ENCODE measurements at regions not wholly inside any gene's neighbourhood (a gene's known extent, or its start where the extent isn't known, plus 50 kb on each side); places are given as distances from the start of the nearest gene placed in this dataset.

- TF ChIP-seq CTCF (IDR thresholded peaks at IDR 0.05; ENCODE audit: low read depth, low read length): no peak
- no peak for DNase-seq (ENCODE audit: extremely low read depth, low read depth)
Observed at GRCh38 chr5:165780901-165781300, 2275.5 kb downstream of the MAT2B start.

DNA sequence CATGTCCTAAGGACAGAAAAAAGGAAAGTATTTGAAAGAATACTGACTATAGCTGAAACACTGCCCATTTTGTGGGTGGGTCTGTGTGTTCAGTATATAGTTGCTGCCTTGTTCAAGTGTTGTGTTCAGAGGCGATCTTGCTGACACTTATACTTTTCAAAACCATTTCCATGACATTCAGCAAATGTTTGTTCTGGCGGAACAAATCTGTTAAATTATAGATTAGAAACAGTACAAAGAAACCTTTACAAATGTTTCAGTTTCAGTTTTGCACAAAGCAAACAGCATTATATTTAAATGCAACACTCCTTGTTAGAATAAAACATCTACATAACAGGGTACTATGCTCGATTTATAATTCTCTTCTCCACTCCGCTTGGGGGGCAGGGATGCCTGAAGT is 2276.3 kb downstream of the MAT2B start:
- DNase-seq (ENCODE audit: extremely low read depth, low read depth): no peak
- TF ChIP-seq CTCF (IDR thresholded peaks at IDR 0.05; ENCODE audit: low read depth, low read length): no peak

GRCh38 chr5:165783024-165783423 is 2277.6 kb downstream of the MAT2B start:
- no peak for DNase-seq (ENCODE audit: extremely low read depth, low read depth)
- no peak for TF ChIP-seq CTCF (IDR thresholded peaks at IDR 0.05; ENCODE audit: low read depth, low read length)

DNA sequence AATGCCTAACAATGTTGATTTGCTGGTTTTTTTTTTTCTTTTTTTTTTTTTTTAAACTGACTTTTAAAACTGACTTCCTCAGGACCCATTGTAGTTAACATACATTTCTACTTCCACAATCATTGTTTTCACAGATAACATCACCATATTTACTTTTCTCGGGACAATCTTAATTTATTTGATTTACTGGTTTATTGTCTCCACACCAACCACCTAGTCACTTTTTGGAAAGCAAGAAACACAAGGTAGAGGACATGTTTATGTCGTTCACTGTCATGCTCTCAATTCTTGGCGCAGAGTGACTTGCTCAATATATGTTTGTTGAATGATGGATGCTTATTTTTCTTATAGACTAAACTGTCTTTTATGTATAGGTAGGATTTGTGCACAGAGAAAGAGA is 2280.7 kb downstream of the MAT2B start:
- DNase-seq (ENCODE audit: extremely low read depth, low read depth): no peak
- no peak for TF ChIP-seq CTCF (IDR thresholded peaks at IDR 0.05; ENCODE audit: low read depth, low read length)

- no peak for DNase-seq (ENCODE audit: extremely low read depth, low read depth)
- no peak for TF ChIP-seq CTCF (IDR thresholded peaks at IDR 0.05; ENCODE audit: low read depth, low read length)
Observed at GRCh38 chr5:165795073-165795472, 2289.7 kb downstream of the MAT2B start.

- no peak for DNase-seq (ENCODE audit: extremely low read depth, low read depth)
- TF ChIP-seq CTCF (IDR thresholded peaks at IDR 0.05; ENCODE audit: low read depth, low read length): no peak
Observed at GRCh38 chr5:165805756-165806155, 2300.3 kb downstream of the MAT2B start.

DNA sequence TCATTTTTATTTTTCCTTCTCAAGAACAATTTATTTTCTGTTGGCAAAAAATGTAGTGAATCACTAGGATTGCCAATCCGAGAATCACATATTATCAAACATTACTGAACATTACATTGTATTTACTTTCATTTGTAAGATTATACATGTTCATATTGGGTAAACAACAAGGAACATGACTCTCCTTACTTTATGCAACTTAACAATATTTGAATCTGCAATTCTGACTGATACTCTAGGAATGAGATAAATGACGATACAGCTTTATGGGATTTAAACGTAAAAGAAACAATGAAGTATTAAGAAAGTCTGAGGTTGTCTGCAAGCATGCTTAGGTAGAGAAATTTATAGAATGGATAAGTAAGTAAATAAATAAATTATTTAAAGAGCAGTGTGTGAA is 2302.9 kb downstream of the MAT2B start:
- DNase-seq (ENCODE audit: extremely low read depth, low read depth): no peak
- TF ChIP-seq CTCF (IDR thresholded peaks at IDR 0.05; ENCODE audit: low read depth, low read length): no peak
